ENCODE measurements at regions not wholly inside any gene's neighbourhood (a gene's known extent, or its start where the extent isn't known, plus 50 kb on each side); places are given as distances from the start of the nearest gene placed in this dataset.
"Not testable (repeated sequence)": the region's sequence is repeated elsewhere in the genome, so short reads cannot be mapped to it uniquely, and the experiment has no call there.

- no peaks in the 10 kb centered on the region for H3K36me3 ChIP-seq (ENCODE audit: control insufficient read depth, insufficient read depth, low read length)
- H3K9me3 ChIP-seq (ENCODE audit: control insufficient read depth, low read length): no peaks in the 10 kb centered on the region
- no peaks in the 10 kb centered on the region for H3K4me1 ChIP-seq (ENCODE audit: control insufficient read depth, insufficient read depth, low read length)
- no peak overlapping the region for H3K9ac ChIP-seq (ENCODE audit: low read length)
- H3K27me3 ChIP-seq (ENCODE audit: control insufficient read depth, insufficient read depth, low read length): no peaks in the 10 kb centered on the region
- no peak overlapping the region for H3K4me3 ChIP-seq (ENCODE audit: low read length)
Observed at GRCh38 chr1:195686764-195687163, 921.5 kb downstream of the KCNT2 start.

GRCh38 chr1:195664628-195665027 lies 943.6 kb downstream of the KCNT2 start:
- Histone ChIP-seq H3K27me3 (ENCODE audit: control insufficient read depth, insufficient read depth, low read length) (no peaks in the 10 kb centered on the region), H3K9me3 (ENCODE audit: control insufficient read depth, low read length) (no peaks in the 10 kb centered on the region), H3K36me3 (ENCODE audit: control insufficient read depth, insufficient read depth, low read length) (no peaks in the 10 kb centered on the region), H3K4me3 (ENCODE audit: low read length) (no peak overlapping the region), H3K9ac (ENCODE audit: low read length) (no peak overlapping the region), H3K4me1 (ENCODE audit: control insufficient read depth, insufficient read depth, low read length) (no peaks in the 10 kb centered on the region)

GRCh38 chr1:195663549-195664280 lies 944.5 kb downstream of the KCNT2 start:
- H3K4me1 ChIP-seq (ENCODE audit: control insufficient read depth, insufficient read depth, low read length): no peaks in the 10 kb centered on the region
- no peaks in the 10 kb centered on the region for H3K36me3 ChIP-seq (ENCODE audit: control insufficient read depth, insufficient read depth, low read length)
- no peaks in the 10 kb centered on the region for H3K27me3 ChIP-seq (ENCODE audit: control insufficient read depth, insufficient read depth, low read length)
- no peaks in the 10 kb centered on the region for H3K9me3 ChIP-seq (ENCODE audit: control insufficient read depth, low read length)
- H3K9ac ChIP-seq (ENCODE audit: low read length): no peak overlapping the region
- no peak overlapping the region for H3K4me3 ChIP-seq (ENCODE audit: low read length)

- no peaks in the 10 kb centered on the region for H3K9me3 ChIP-seq (ENCODE audit: control insufficient read depth, low read length)
- no peaks in the 10 kb centered on the region for H3K4me1 ChIP-seq (ENCODE audit: control insufficient read depth, insufficient read depth, low read length)
- H3K36me3 ChIP-seq (ENCODE audit: control insufficient read depth, insufficient read depth, low read length): no peaks in the 10 kb centered on the region
- no peak overlapping the region for H3K4me3 ChIP-seq (ENCODE audit: low read length)
- H3K27me3 ChIP-seq (ENCODE audit: control insufficient read depth, insufficient read depth, low read length): no peaks in the 10 kb centered on the region
- no peak overlapping the region for H3K9ac ChIP-seq (ENCODE audit: low read length)
Observed at GRCh38 chr1:195656780-195657179, 951.5 kb downstream of the KCNT2 start.

- H3K9me3 ChIP-seq (ENCODE audit: control insufficient read depth, low read length); H3K4me3 ChIP-seq (ENCODE audit: low read length); H3K27me3 ChIP-seq (ENCODE audit: control insufficient read depth, insufficient read depth, low read length); H3K9ac ChIP-seq (ENCODE audit: low read length); H3K36me3 ChIP-seq (ENCODE audit: control insufficient read depth, insufficient read depth, low read length); H3K4me1 ChIP-seq (ENCODE audit: control insufficient read depth, insufficient read depth, low read length): not testable (repeated sequence)
Observed at GRCh38 chr1:195648875-195649274, 959.4 kb downstream of the KCNT2 start.

GRCh38 chr1:195637539-195637938 lies 970.7 kb downstream of the KCNT2 start:
- no peaks in the 10 kb centered on the region for H3K36me3 ChIP-seq (ENCODE audit: control insufficient read depth, insufficient read depth, low read length)
- no peaks in the 10 kb centered on the region for H3K9me3 ChIP-seq (ENCODE audit: control insufficient read depth, low read length)
- no peak overlapping the region for H3K4me3 ChIP-seq (ENCODE audit: low read length)

GRCh38 chr1:195618287-195618686 lies 990.0 kb downstream of the KCNT2 start:
- H3K27me3 ChIP-seq (ENCODE audit: control insufficient read depth, insufficient read depth, low read length): no peaks in the 10 kb centered on the region
- no peaks in the 10 kb centered on the region for H3K4me1 ChIP-seq (ENCODE audit: control insufficient read depth, insufficient read depth, low read length)
- H3K4me3 ChIP-seq (ENCODE audit: low read length): no peak overlapping the region
- no peak overlapping the region for H3K9ac ChIP-seq (ENCODE audit: low read length)
- no peaks in the 10 kb centered on the region for H3K36me3 ChIP-seq (ENCODE audit: control insufficient read depth, insufficient read depth, low read length)
- no peaks in the 10 kb centered on the region for H3K9me3 ChIP-seq (ENCODE audit: control insufficient read depth, low read length)

More at GRCh38 chr1:195637539-195637938, 970.7 kb downstream of the KCNT2 start:
- Histone ChIP-seq H3K4me1 (ENCODE audit: control insufficient read depth, insufficient read depth, low read length) (no peaks in the 10 kb centered on the region), H3K27me3 (ENCODE audit: control insufficient read depth, insufficient read depth, low read length) (no peaks in the 10 kb centered on the region), H3K9ac (ENCODE audit: low read length) (no peak overlapping the region)

GRCh38 chr1:195617106-195617505 lies 991.1 kb downstream of the KCNT2 start:
- H3K36me3 ChIP-seq (ENCODE audit: control insufficient read depth, insufficient read depth, low read length): no peaks in the 10 kb centered on the region
- H3K9ac ChIP-seq (ENCODE audit: low read length): no peak overlapping the region
- no peak overlapping the region for H3K4me3 ChIP-seq (ENCODE audit: low read length)
- no peaks in the 10 kb centered on the region for H3K27me3 ChIP-seq (ENCODE audit: control insufficient read depth, insufficient read depth, low read length)
- H3K9me3 ChIP-seq (ENCODE audit: control insufficient read depth, low read length): no peaks in the 10 kb centered on the region
- no peaks in the 10 kb centered on the region for H3K4me1 ChIP-seq (ENCODE audit: control insufficient read depth, insufficient read depth, low read length)

GRCh38 chr1:195608883-195609282 lies 999.4 kb downstream of the KCNT2 start:
- Histone ChIP-seq H3K27me3 (ENCODE audit: control insufficient read depth, insufficient read depth, low read length) (no peaks in the 10 kb centered on the region), H3K36me3 (ENCODE audit: control insufficient read depth, insufficient read depth, low read length) (no peaks in the 10 kb centered on the region), H3K4me1 (ENCODE audit: control insufficient read depth, insufficient read depth, low read length) (no peaks in the 10 kb centered on the region), H3K4me3 (ENCODE audit: low read length) (no peak overlapping the region), H3K9me3 (ENCODE audit: control insufficient read depth, low read length) (no peaks in the 10 kb centered on the region), H3K9ac (ENCODE audit: low read length) (no peak overlapping the region)

- Histone ChIP-seq H3K4me3 (ENCODE audit: low read length) (no peak overlapping the region), H3K9me3 (ENCODE audit: control insufficient read depth, low read length) (no peaks in the 10 kb centered on the region), H3K27me3 (ENCODE audit: control insufficient read depth, insufficient read depth, low read length) (no peaks in the 10 kb centered on the region), H3K36me3 (ENCODE audit: control insufficient read depth, insufficient read depth, low read length) (no peaks in the 10 kb centered on the region), H3K9ac (ENCODE audit: low read length) (no peak overlapping the region), H3K4me1 (ENCODE audit: control insufficient read depth, insufficient read depth, low read length) (no peaks in the 10 kb centered on the region)
Observed at GRCh38 chr1:195606483-195606882, 1001.8 kb downstream of the KCNT2 start.

- H3K36me3 ChIP-seq (ENCODE audit: control insufficient read depth, insufficient read depth, low read length): no peaks in the 10 kb centered on the region
- no peaks in the 10 kb centered on the region for H3K9me3 ChIP-seq (ENCODE audit: control insufficient read depth, low read length)
- H3K9ac ChIP-seq (ENCODE audit: low read length): no peak overlapping the region
- no peaks in the 10 kb centered on the region for H3K27me3 ChIP-seq (ENCODE audit: control insufficient read depth, insufficient read depth, low read length)
- no peak overlapping the region for H3K4me3 ChIP-seq (ENCODE audit: low read length)
- no peaks in the 10 kb centered on the region for H3K4me1 ChIP-seq (ENCODE audit: control insufficient read depth, insufficient read depth, low read length)
Observed at GRCh38 chr1:195604287-195604686, 1004.0 kb downstream of the KCNT2 start.

GRCh38 chr1:195597891-195598290 lies 1010.3 kb downstream of the KCNT2 start:
- Histone ChIP-seq H3K9ac (ENCODE audit: low read length) (no peak overlapping the region), H3K36me3 (ENCODE audit: control insufficient read depth, insufficient read depth, low read length) (no peaks in the 10 kb centered on the region), H3K9me3 (ENCODE audit: control insufficient read depth, low read length) (no peaks in the 10 kb centered on the region), H3K27me3 (ENCODE audit: control insufficient read depth, insufficient read depth, low read length) (no peaks in the 10 kb centered on the region), H3K4me1 (ENCODE audit: control insufficient read depth, insufficient read depth, low read length) (no peaks in the 10 kb centered on the region), H3K4me3 (ENCODE audit: low read length) (no peak overlapping the region)

GRCh38 chr1:195594773-195595172 lies 1013.5 kb downstream of the KCNT2 start:
- Histone ChIP-seq H3K36me3 (ENCODE audit: control insufficient read depth, insufficient read depth, low read length) (no peaks in the 10 kb centered on the region), H3K9me3 (ENCODE audit: control insufficient read depth, low read length) (no peaks in the 10 kb centered on the region), H3K4me1 (ENCODE audit: control insufficient read depth, insufficient read depth, low read length) (no peaks in the 10 kb centered on the region), H3K27me3 (ENCODE audit: control insufficient read depth, insufficient read depth, low read length) (no peaks in the 10 kb centered on the region), H3K4me3 (ENCODE audit: low read length) (no peak overlapping the region), H3K9ac (ENCODE audit: low read length) (no peak overlapping the region)
